Cardiac fibroblast (primary cell): ENCODE measurements at regions not wholly inside any gene's neighbourhood (a gene's known extent, or its start where the extent isn't known, plus 50 kb on each side); places are given as distances from the start of the nearest gene placed in this dataset.

Experiments used
- DNase-seq, 2 donors: peaks; one replicate each; pipeline versions ENCODE4 v3.0.0 to v3.0.0-alpha.2; 2010; ENCODE audit warnings: low read depth in 2 of 2
- H3K4me3 ChIP-seq, 2 donors: replicated peaks in 1 of 2; 1 replicate in 1 of 2; 2 replicates in 1 of 2; pipeline ENCODE4 v1.5.1; 2011; ENCODE audit warnings: low read depth in 2 of 2, low read length in 2 of 2, mild to moderate bottlenecking in 2 of 2, moderate library complexity in 1 of 2
- CTCF ChIP-seq: IDR thresholded peaks from one replicate; pipeline ENCODE4 v1.5.1; 2011; ENCODE audit warnings: low read depth, mild to moderate bottlenecking, low read length, inconsistent platforms

- DNase-seq: no peak
- TF ChIP-seq CTCF: no peak
- no peak overlapping the region for H3K4me3 ChIP-seq
Measured at GRCh38 chr6:156407334-156407733, 369.8 kb upstream of the ARID1B start.

GRCh38 chr6:156406688-156407087, 370.5 kb upstream of the ARID1B start:
- TF ChIP-seq CTCF: no peak
- DNase-seq: no peak
- H3K4me3 ChIP-seq: no peak overlapping the region

- TF ChIP-seq CTCF: no peak
- no peak for DNase-seq
- H3K4me3 ChIP-seq: no peak overlapping the region
Measured at GRCh38 chr6:156406099-156406498, 371.1 kb upstream of the ARID1B start.

- H3K4me3 ChIP-seq: no peak overlapping the region
- no peak for DNase-seq
- TF ChIP-seq CTCF: no peak
Measured at GRCh38 chr6:156402628-156403027, 374.6 kb upstream of the ARID1B start.

GRCh38 chr6:156402227-156402626, 375.0 kb upstream of the ARID1B start:
- no peak for TF ChIP-seq CTCF

GRCh38 chr6:156400487-156400886, 376.7 kb upstream of the ARID1B start:
- no peak overlapping the region for H3K4me3 ChIP-seq
- no peak for DNase-seq
- TF ChIP-seq CTCF: no peak

More at GRCh38 chr6:156402227-156402626, 375.0 kb upstream of the ARID1B start:
- DNase-seq: no peak
- no peak overlapping the region for H3K4me3 ChIP-seq

GRCh38 chr6:156398966-156399365, 378.2 kb upstream of the ARID1B start:
- no peak overlapping the region for H3K4me3 ChIP-seq
- no peak for DNase-seq
- TF ChIP-seq CTCF: no peak
